Fibroblast of villous mesenchyme (primary cell): ENCODE measurements at regions not wholly inside any gene's neighbourhood (a gene's known extent, or its start where the extent isn't known, plus 50 kb on each side); places are given as distances from the start of the nearest gene placed in this dataset.

Source experiments
- DNase-seq: peaks from one replicate; pipeline ENCODE4 v3.0.0-alpha.2; 2010; ENCODE audit warnings: low read depth
- H3K4me3 ChIP-seq: 2 replicates; pipeline ENCODE4 v1.5.1; 2011; ENCODE audit warnings: low read depth, mild to moderate bottlenecking, low read length
- CTCF ChIP-seq: IDR thresholded peaks from 2 replicates; pipeline ENCODE4 v1.5.1; 2012; ENCODE audit warnings: low read depth, mild to moderate bottlenecking, low read length; ENCODE audit not compliant: insufficient read depth

- H3K4me3 ChIP-seq: no peak overlapping the region
- no peak for DNase-seq
- no peak for TF ChIP-seq CTCF
Measured at GRCh38 chr6:85112540-85112939, 337.3 kb upstream of the NT5E start.

DNA sequence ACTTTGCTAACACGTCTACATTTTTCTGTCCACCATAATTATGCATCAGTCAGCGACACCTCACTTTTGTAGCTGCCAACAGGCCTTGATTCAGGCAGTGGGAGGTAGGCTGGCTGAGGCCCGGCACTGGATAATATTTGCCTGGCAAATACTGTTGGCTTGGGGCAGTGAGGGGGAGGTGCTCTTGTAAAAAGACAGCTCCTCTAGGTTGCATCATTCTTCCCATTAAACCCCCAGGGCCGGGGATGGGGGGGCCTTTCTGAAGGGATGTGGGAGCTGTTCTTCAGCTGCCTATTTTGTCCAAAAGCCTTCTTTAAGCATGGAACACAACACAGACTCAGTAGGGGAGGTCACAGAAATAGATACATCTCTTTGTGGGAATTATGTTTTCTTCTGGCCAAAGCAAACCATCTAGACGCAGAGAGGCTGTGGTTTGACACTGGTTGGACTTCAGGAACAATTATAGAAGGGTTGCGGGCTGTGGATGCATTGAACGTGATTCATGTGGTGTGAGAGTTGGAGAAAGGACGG is 338.3 kb upstream of the NT5E start:
- TF ChIP-seq CTCF: no peak
- no peak for DNase-seq

DNA sequence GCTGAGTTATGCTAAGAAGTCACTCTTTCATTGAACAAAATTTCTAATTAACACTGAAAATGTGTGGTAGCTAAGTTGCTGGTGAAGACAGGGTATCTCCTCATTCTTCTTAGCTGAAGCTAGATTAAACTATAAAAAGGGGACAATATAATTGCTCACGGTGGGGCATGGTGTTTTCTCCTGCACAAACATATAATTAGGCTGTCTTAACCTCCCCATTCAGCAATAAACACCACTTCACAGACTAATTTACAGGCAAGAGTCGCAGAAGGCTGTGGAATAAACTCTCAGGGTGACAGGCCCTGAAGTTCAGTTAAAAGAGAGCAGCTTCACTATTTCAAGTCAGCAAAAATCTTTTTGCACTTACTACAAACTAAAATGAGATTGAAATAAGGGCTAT is 338.9 kb upstream of the NT5E start:
- no peak for DNase-seq
- TF ChIP-seq CTCF: no peak
- no peak overlapping the region for H3K4me3 ChIP-seq

More for the DNA sequence above, 338.3 kb upstream of the NT5E start:
- H3K4me3 ChIP-seq: no peak overlapping the region

GRCh38 chr6:85107701-85108100 is 342.2 kb upstream of the NT5E start:
- no peak for DNase-seq
- no peak for TF ChIP-seq CTCF
- no peak overlapping the region for H3K4me3 ChIP-seq

GRCh38 chr6:85096976-85097375 is 332.6 kb upstream of the TBX18 start:
- no peak for DNase-seq
- no peak overlapping the region for H3K4me3 ChIP-seq
- no peak for TF ChIP-seq CTCF

DNA sequence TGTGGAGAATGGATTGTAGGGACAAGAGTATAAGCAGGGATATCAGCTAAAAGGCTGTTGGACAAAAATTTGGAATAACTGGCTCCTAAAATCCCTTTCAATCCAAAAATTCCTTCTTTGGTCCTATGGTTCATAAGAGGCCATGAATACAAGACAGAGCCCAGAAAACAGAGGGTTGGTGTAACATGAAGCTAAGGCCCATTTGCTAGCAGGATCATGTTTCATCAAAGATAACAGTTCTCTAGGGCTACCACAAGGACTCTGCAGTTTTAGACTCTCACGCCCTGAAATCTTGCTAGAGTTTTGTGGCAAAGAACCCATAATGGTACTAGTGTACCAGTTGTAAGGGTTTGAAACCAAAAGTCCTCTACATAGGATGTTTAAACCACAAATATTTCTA is 327.8 kb upstream of the TBX18 start:
- no peak for DNase-seq
- TF ChIP-seq CTCF: no peak
- no peak overlapping the region for H3K4me3 ChIP-seq

GRCh38 chr6:85089255-85089654 is 324.9 kb upstream of the TBX18 start:
- no peak for DNase-seq
- no peak for TF ChIP-seq CTCF
- no peak overlapping the region for H3K4me3 ChIP-seq
